Breast epithelium (tissue), 4 donors: ENCODE measurements at regions not wholly inside any gene's neighbourhood (a gene's known extent, or its start where the extent isn't known, plus 50 kb on each side); places are given as distances from the start of the nearest gene placed in this dataset.

ENCODE experiments used
- DNase-seq, 2 donors: peaks; one replicate each; pipeline ENCODE4 v3.0.0-alpha.2; 2019; ENCODE audit warnings: low spot score in 2 of 2
- H3K27ac ChIP-seq, 2 donors: fragments of 200-600 bp; sonication (generic) in 1 of 2; one replicate each; pipeline ENCODE4 v1.5.1; 2016 to 2019; ENCODE audit warnings: mild to moderate bottlenecking in 1 of 2
- H3K27me3 ChIP-seq, 2 donors: fragments of 200-600 bp; sonication (generic) in 1 of 2; one replicate each; pipeline versions ENCODE4 v1.5.1 to v1.6.0; 2017 to 2019; ENCODE audit warnings: control low read depth in 1 of 2, mild to moderate bottlenecking in 1 of 2
- H3K36me3 ChIP-seq: fragments of 200-600 bp; one replicate; pipeline ENCODE4 v1.5.1; 2019
- H3K4me1 ChIP-seq, 2 donors: fragments of 200-600 bp; sonication (generic); one replicate each; pipeline ENCODE4 v1.5.1; 2016 to 2019; ENCODE audit warnings: control low read depth in 1 of 2
- H3K4me3 ChIP-seq, 3 donors: fragments of 200-600 bp; sonication (generic); 1 replicate in 2 of 3; 2 replicates in 1 of 3; pipeline ENCODE4 v1.5.1; 2016 to 2019; ENCODE audit warnings: mild to moderate bottlenecking in 3 of 3, moderate library complexity in 2 of 3
- H3K9me3 ChIP-seq, 2 donors: fragments of 200-600 bp; sonication (generic) in 1 of 2; one replicate each; pipeline ENCODE4 v1.5.1; 2016 to 2019; ENCODE audit warnings: control low read depth in 1 of 2
- POLR2A ChIP-seq: fragments of 450-650 bp; IDR thresholded peaks from one replicate; pipeline ENCODE4 v1.6.1; 2016; ENCODE audit warnings: antibody characterized with exemption, mild to moderate bottlenecking, moderate library complexity
- POLR2AphosphoS5 ChIP-seq, 3 donors: sonication (generic); formaldehyde crosslinking; IDR thresholded peaks; one replicate each; pipeline ENCODE4 v1.6.1; 2017; ENCODE audit warnings: antibody characterized with exemption in 3 of 3
- intact Hi-C: fragments of 100-400 bp; cut with DNase I; formaldehyde crosslinking; loops from one replicate; pipeline ENCODE4 v1.15.1; 2023; ENCODE audit warnings: low total_unique reads
- TF ChIP-seq, protein P1 (sequence below), 3 donors: fragments of 450-650 bp; IDR thresholded peaks; one replicate each; pipeline ENCODE4 v1.5.1; 2016 to 2017; ENCODE audit warnings: antibody characterized with exemption in 3 of 3, mild to moderate bottlenecking in 3 of 3, moderate library complexity in 3 of 3

DNA sequence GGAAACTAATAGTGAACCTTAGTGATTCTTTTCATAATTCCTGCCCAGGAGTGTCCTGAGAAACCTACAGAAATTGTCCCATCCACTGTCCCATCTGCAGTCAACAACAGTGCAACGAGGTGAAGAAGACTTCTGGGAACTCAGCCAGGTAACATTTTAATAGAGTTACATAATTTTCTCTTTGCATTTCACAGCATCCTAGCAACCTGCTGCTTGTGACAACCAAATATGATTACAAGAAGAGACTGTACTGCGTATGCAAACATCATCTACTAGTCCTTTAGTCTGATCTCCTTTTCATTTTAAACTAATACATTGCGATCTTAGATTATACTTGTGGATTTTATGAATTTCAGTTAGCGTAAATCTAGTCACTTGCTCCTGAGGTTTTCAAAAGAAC, 951.6 kb downstream of the TFAP2A start:
- H3K36me3 ChIP-seq, result no peaks in the 10 kb centered on the region
- H3K4me3 ChIP-seq, result no peak overlapping the region
- TF ChIP-seq, protein P1, sequence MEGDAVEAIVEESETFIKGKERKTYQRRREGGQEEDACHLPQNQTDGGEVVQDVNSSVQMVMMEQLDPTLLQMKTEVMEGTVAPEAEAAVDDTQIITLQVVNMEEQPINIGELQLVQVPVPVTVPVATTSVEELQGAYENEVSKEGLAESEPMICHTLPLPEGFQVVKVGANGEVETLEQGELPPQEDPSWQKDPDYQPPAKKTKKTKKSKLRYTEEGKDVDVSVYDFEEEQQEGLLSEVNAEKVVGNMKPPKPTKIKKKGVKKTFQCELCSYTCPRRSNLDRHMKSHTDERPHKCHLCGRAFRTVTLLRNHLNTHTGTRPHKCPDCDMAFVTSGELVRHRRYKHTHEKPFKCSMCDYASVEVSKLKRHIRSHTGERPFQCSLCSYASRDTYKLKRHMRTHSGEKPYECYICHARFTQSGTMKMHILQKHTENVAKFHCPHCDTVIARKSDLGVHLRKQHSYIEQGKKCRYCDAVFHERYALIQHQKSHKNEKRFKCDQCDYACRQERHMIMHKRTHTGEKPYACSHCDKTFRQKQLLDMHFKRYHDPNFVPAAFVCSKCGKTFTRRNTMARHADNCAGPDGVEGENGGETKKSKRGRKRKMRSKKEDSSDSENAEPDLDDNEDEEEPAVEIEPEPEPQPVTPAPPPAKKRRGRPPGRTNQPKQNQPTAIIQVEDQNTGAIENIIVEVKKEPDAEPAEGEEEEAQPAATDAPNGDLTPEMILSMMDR (IDR thresholded peaks at IDR 0.05), result no peak
- TF ChIP-seq POLR2AphosphoS5 (IDR thresholded peaks at IDR 0.05) (no peak), POLR2A (no peak)
- no peaks in the 10 kb centered on the region for H3K9me3 ChIP-seq
- H3K27me3 ChIP-seq, result no peaks in the 10 kb centered on the region
- no peak for DNase-seq
- H3K27ac ChIP-seq, result peak overlapping the region; percentile 33 to 41
- intact Hi-C loops, result no loop called here
- H3K4me1 ChIP-seq, result no peaks in the 10 kb centered on the region

DNA sequence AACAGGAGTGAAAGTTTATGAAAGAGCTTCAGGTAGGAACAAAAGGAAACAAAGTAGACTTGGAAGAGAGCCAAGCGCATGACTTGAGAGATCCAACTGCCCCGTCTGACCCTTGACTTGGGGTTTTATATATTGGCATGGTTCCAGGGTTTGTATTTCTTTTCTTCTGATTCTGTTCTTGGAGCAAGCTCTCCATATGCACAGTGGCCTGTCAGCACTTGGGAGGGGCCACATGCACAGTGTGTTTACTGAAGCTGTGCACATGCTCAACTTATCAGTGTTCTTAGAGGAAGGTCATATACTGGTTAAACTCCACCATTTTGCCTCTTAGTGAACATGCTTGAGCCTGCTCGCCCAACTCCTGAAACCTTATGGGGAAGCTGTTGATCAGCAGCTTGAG, 953.7 kb downstream of the TFAP2A start:
- Histone ChIP-seq H3K4me3 (no peak overlapping the region), H3K27me3 (no peaks in the 10 kb centered on the region), H3K4me1 (no peaks in the 10 kb centered on the region), H3K9me3 (no peaks in the 10 kb centered on the region), H3K27ac (no peak overlapping the region), H3K36me3 (no peaks in the 10 kb centered on the region)
- TF ChIP-seq POLR2A, result no peak
- no peak for DNase-seq
- intact Hi-C loops, result no loop called here

DNA sequence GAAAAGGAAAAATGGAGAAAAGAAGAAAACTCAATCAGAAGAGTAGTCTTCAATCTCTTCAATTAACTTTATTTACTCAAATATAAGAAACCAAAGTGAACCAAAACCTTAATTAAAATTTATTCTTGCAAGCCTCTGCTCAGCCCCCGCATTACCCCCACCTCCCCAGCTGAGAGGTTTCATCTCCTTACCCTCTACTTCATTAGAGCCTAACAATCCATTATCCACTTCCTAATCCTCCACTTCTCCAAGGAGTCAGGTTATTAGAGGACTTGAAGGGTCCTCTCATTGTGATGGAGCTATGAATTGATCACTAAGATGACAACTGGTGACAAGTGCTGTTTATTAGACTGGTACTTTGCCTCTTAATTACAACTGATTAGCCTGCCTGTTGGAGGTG, 956.5 kb downstream of the TFAP2A start:
- Histone ChIP-seq H3K27ac (no peak overlapping the region), H3K4me1 (no peaks in the 10 kb centered on the region), H3K9me3 (no peaks in the 10 kb centered on the region), H3K4me3 (no peak overlapping the region), H3K27me3 (no peaks in the 10 kb centered on the region), H3K36me3 (no peaks in the 10 kb centered on the region)
- intact Hi-C loops, result no loop called here
- no peak for DNase-seq
- no peak for TF ChIP-seq POLR2AphosphoS5 (IDR thresholded peaks at IDR 0.05)
- TF ChIP-seq, protein P1 (IDR thresholded peaks at IDR 0.05), result no peak
- TF ChIP-seq POLR2A, result no peak

DNA sequence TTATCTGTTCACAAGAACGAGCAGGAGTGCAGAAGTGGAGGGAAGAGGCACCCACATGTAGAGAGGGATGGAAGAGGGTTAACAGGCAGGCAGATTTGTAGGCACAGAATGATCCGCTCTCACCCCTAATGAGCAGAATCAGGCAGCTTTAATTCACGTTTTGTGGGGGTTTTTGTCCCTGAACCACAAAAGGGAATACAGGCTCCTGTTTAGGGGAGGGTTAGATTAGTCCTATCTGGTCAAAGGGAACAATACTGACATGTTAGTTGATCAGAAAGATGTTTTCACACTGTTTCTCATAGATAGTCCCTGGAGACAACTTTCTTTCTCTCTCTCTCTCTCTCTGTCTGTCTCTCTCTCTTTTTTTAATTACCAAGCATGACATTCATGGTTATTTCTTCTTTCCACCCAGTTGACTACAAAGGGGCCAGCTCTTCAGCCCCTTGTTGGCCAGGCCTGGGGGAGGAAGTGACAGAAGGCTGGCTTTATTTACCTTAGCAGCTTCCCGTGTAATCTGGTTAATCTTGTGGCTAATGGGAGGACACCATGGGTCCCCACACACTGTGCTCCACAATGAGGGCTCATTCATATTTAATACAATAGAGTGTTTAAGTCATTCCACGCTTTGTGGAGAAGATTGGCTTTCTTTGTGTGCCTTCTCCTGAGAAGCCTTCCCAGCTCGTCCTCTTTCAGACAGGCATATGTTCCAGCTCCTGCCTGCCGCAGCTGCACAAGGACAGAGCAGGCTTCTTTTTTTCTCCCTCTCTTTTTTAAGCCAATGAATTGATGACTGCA, 958.8 kb downstream of the TFAP2A start:
- DNase-seq, result no peak
- intact Hi-C loops, result no loop called here
- Histone ChIP-seq H3K4me1 (no peaks in the 10 kb centered on the region), H3K36me3 (no peaks in the 10 kb centered on the region), H3K9me3 (peaks cover 0 to 6% of the 10 kb centered on the region in 2 donors), H3K27me3 (no peaks in the 10 kb centered on the region), H3K27ac (no peak overlapping the region), H3K4me3 (no peak overlapping the region)
- TF ChIP-seq, protein P1 (IDR thresholded peaks at IDR 0.05), result no peak
- TF ChIP-seq POLR2A (no peak), POLR2AphosphoS5 (IDR thresholded peaks at IDR 0.05) (no peak)

DNA sequence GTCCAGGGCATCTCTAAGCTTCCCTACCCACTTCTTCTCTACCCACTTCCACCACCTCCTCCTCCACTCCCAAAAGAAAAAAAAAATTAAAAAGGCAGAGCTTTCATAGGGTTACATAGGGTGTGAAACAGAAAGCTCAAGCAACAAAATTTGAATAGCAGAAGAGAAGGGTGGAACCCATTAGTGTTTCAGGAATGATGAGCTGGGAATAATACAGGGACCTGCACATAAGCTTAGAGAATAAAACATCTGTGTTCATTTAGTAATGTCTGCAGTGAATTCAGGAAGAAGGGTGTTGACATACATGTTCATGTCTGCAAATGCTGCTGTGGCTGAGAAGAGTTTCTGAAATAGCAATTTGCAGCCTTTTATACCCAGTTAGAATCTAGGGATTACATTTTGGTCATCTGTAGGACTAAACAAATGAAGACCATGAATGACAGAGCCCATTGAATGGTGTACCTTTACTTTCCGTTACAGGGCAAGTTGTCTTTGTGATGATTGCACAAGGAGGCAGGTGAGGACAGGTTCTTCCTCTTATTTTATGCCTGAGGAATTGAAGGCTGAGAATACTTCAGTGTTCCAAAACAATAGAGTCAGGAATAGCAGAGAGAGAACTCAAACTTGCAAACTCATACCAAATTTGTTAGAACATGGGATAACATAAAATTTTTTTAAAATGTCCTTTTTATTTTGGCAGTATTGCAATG, 975.1 kb downstream of the TFAP2A start:
- H3K9me3 ChIP-seq, result peaks cover 0 to 15% of the 10 kb centered on the region in 2 donors
- no peak overlapping the region for H3K27ac ChIP-seq
- H3K27me3 ChIP-seq, result no peaks in the 10 kb centered on the region
- no peaks in the 10 kb centered on the region for H3K4me1 ChIP-seq
- DNase-seq, result no peak
- intact Hi-C loops, result no loop called here
- H3K4me3 ChIP-seq, result no peak overlapping the region
- H3K36me3 ChIP-seq, result no peaks in the 10 kb centered on the region
- no peak for TF ChIP-seq POLR2A
- TF ChIP-seq POLR2AphosphoS5 (IDR thresholded peaks at IDR 0.05), result no peak
- TF ChIP-seq, protein P1 (IDR thresholded peaks at IDR 0.05), result no peak
